ENCODE measurements at regions not wholly inside any gene's neighbourhood (a gene's known extent, or its start where the extent isn't known, plus 50 kb on each side); places are given as distances from the start of the nearest gene placed in this dataset.

GRCh38 chr2:145690183-145690778, 1170.4 kb upstream of the ZEB2 start:
- no peak for DNase-seq (ENCODE audit: low read depth)
- TF ChIP-seq CTCF (IDR thresholded peaks at IDR 0.05; ENCODE audit: control insufficient read depth, extremely low read depth, insufficient read depth) = no peak
- no peak overlapping the region for H3K4me3 ChIP-seq (ENCODE audit: low read depth, low read length)

GRCh38 chr2:145689277-145689676, 1169.4 kb upstream of the ZEB2 start:
- no peak for TF ChIP-seq CTCF (IDR thresholded peaks at IDR 0.05; ENCODE audit: control insufficient read depth, extremely low read depth, insufficient read depth)
- no peak overlapping the region for H3K4me3 ChIP-seq (ENCODE audit: low read depth, low read length)
- DNase-seq (ENCODE audit: low read depth) = no peak

GRCh38 chr2:145688156-145688555, 1168.2 kb upstream of the ZEB2 start:
- no peak for TF ChIP-seq CTCF (IDR thresholded peaks at IDR 0.05; ENCODE audit: control insufficient read depth, extremely low read depth, insufficient read depth)
- H3K4me3 ChIP-seq (ENCODE audit: low read depth, low read length) = no peak overlapping the region
- no peak for DNase-seq (ENCODE audit: low read depth)

DNA sequence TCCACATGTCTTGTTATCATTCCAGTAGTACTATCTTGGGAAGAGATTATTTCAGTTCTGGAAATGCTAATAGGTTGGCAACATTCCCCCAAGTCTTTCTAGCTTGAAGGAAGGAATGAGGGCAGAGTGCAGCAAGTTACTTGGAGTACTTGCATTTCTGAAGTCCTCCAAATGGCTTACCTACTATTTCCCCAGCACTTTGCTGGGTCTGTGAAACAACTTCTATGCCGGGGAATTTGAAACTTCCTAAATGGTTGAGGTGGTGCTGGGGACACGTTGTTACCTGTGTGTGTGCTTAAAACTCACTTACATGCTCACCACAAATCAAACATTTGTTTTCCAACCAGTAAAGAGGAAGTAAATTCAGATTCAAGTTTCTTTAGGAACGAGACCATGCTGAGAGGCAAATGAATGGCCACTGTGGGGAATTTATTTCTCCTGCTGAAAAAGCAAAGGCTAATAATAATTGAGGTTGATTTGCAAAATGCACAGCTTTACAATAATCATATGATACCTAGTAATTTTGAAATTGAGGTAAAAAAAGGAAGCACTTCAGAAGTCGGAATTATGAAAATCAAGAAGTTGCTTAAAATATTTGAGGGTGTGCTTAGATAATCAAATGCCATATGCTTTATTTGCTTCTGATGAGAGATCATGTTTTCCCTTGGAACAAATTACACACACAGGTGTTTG, 1167.7 kb upstream of the ZEB2 start:
- no peak for DNase-seq (ENCODE audit: low read depth)
- TF ChIP-seq CTCF (IDR thresholded peaks at IDR 0.05; ENCODE audit: control insufficient read depth, extremely low read depth, insufficient read depth) = no peak
- H3K4me3 ChIP-seq (ENCODE audit: low read depth, low read length) = no peak overlapping the region

DNA sequence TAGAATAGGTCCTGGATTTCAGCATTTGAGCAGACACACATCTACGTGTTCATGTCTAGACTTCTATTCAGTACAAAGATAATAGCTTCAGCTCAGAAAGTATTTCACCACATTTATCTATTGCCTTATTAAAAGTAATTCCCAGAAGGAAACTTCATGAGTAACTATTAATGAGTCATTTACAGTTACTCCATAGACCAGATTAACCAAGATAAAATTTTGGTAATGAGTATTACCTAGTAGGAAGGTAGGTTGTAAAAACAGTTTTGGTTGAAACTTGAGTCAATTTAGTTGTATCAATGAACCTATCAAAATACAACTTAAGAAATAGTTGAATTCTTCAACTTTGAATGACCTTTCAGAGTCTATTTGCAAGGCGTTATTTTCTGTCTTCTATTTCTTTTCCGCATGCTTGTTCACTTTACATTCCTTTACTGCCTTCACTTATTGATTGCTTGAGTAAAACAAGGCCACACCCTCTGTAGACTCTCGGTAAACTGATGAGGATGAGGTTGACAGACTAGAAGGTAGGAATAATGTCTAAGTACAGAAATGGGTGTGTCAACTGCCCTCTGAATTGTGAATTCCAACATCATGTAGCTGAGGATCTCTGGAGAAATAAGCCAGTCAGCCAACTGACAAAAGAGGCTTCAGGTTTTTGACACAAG, 1165.6 kb upstream of the ZEB2 start:
- no peak for TF ChIP-seq CTCF (IDR thresholded peaks at IDR 0.05; ENCODE audit: control insufficient read depth, extremely low read depth, insufficient read depth)
- no peak overlapping the region for H3K4me3 ChIP-seq (ENCODE audit: low read depth, low read length)
- no peak for DNase-seq (ENCODE audit: low read depth)

- no peak overlapping the region for H3K4me3 ChIP-seq (ENCODE audit: low read depth, low read length)
- no peak for TF ChIP-seq CTCF (IDR thresholded peaks at IDR 0.05; ENCODE audit: control insufficient read depth, extremely low read depth, insufficient read depth)
- no peak for DNase-seq (ENCODE audit: low read depth)
Measured at GRCh38 chr2:145682546-145683157, 1162.7 kb upstream of the ZEB2 start.
